HG03139 (cell line): ENCODE measurements at regions not wholly inside any gene's neighbourhood (a gene's known extent, or its start where the extent isn't known, plus 50 kb on each side); places are given as distances from the start of the nearest gene placed in this dataset.
"Not testable (repeated sequence)": the region's sequence is repeated elsewhere in the genome, so short reads cannot be mapped to it uniquely, and the experiment has no call there.

Source experiments
- ATAC-seq: cut with Tn5 transposase; IDR thresholded peaks from one replicate; pipeline ENCODE4 v1.9.1; 2021; ENCODE audit not compliant: unreplicated experiment

DNA sequence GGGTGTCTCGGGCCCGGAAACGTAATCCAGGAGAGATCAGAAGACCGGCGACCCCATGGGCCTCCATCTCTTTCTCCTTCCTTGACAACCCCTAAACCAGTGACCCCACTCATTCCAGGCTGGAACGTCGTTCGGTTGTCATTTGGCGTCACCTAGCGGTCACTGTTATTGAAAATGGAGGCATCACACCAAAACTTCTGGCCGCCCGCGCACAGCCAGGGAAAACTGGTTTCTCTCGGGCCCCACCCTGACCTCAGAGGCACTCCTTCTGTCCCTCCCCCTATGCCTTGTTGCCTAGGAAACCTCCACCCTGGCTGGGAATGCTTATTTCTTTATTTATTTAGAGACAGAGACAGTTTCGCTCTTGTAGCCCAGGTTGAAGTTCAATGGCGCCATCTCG is 2327.3 kb upstream of the TPTE start:
- not testable (repeated sequence) for ATAC-seq

DNA sequence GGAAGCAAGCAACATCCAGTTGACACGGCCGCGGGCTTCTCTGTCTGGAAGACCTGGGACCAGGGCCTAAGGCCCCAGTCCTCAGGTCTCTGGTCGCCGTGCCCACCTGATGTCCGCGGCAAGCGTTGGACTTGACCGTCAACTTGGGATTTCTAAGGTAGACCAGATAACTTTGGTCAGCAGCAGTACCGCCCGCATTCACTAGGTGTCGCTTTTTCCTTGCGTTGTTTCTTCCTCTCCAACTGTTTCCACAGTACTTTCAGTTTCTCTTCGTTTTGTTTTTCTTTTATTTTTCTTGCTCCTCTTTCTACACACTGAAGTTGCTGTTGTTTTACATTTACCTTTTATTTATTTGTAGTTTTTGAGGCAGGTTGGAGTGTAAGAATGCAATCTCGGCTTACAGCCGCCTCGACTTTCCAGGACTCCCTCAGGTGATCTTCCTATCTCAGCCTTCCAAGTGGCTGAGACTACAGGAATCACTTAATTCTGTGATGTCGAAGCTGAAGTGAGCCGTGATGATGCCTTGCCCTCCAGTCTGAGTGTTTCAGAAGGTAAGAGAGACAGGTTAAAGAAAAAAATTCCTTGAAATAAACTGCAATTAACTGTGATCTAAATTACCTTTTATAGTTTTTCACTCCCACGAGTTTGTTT is 2323.9 kb upstream of the TPTE start:
- ATAC-seq: not testable (repeated sequence)

DNA sequence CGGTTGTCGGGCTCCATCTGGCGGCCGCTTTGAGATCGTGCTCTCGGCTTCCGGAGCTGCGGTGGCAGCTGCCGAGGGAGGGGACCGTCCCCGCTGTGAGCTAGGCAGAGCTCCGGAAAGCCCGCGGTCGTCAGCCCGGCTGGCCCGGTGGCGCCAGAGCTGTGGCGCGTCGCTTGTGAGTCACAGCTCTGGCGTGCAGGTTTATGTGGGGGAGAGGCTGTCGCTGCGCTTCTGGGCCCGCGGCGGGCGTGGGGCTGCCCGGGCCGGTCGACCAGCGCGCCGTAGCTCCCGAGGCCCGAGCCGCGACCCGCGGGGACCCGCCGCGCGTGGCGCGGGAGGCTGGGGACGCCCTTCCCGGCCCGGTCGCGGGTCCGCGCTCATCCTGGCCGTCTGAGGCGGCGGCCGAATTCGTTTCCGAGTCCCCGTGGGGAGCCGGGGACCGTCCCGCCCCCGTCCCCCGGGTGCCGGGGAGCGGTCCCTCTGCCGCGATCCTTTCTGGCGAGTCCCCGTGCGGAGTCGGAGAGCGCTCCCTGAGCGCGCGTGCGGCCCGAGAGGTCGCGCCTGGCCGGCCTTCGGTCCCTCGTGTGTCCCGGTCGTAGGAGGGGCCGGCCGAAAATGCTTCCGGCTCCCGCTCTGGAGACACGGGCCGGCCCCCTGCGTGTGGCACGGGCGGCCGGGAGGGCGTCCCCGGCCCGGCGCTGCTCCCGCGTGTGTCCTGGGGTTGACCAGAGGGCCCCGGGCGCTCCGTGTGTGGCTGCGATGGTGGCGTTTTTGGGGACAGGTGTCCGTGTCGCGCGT is 2316.1 kb upstream of the TPTE start:
- not testable (repeated sequence) for ATAC-seq

DNA sequence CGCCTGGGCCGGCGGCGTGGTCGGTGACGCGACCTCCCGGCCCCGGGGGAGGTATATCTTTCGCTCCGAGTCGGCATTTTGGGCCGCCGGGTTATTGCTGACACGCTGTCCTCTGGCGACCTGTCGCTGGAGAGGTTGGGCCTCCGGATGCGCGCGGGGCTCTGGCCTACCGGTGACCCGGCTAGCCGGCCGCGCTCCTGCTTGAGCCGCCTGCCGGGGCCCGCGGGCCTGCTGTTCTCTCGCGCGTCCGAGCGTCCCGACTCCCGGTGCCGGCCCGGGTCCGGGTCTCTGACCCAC is 2315.5 kb upstream of the TPTE start:
- ATAC-seq: not testable (repeated sequence)

DNA sequence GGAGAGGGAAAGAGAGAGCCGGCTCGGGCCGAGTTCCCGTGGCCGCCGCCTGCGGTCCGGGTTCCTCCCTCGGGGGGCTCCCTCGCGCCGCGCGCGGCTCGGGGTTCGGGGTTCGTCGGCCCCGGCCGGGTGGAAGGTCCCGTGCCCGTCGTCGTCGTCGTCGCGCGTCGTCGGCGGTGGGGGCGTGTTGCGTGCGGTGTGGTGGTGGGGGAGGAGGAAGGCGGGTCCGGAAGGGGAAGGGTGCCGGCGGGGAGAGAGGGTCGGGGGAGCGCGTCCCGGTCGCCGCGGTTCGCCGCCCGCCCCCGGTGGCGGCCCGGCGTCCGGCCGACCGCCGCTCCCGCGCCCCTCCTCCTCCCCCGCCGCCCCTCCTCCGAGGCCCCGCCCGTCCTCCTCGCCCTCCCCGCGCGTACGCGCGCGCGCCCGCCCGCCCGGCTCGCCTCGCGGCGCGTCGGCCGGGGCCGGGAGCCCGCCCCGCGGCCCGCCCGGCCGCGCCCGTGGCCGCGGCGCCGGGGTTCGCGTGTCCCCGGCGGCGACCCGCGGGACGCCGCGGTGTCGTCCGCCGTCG is 2308.3 kb upstream of the TPTE start:
- ATAC-seq: not testable (repeated sequence)

DNA sequence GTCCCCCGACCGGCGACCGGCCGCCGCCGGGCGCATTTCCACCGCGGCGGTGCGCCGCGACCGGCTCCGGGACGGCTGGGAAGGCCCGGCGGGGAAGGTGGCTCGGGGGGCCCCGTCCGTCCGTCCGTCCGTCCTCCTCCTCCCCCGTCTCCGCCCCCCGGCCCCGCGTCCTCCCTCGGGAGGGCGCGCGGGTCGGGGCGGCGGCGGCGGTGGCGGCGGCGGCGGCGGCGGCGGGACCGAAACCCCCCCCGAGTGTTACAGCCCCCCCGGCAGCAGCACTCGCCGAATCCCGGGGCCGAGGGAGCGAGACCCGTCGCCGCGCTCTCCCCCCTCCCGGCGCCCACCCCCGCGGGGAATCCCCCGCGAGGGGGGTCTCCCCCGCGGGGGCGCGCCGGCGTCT is 2306.8 kb upstream of the TPTE start:
- not testable (repeated sequence) for ATAC-seq

DNA sequence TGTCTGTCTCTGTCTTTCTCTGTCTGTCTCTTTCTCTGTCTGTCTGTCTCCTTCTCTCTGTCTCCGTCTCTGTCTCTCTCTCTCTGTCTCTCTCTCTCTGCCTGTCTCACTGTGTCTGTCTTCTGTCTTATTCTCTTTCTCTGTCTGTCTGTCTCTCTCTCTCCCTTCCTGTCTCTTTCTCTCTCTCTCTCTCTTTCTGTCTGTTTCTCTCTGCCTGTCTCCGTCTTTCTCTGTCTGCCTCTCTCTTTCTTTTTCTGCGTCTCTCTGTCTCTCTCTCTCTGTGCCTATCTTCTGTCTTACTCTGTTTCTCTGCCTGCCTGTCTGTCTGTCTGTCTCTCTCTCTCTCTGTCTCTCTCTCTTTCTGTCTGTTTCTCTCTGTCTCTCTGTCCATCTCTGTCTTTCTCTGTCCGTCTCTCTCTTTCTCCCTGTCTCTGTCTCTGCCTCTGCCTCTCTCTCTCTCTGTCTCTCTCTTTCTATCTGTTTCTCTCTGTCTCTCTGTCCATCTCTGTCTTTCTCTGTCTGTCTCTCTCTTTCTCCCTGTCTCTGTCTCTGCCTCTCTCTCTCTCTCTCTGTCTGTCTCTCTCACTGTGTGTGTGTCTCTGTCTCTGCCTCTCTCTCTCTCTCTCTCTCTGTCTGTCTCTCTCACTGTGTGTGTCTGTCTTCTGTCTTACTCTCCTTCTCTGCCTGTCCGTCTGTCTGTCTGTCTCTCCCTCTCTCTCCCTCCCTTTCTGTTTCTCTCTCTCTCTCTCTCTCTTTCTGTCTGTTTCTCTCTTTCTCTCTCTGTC is 2291.8 kb upstream of the TPTE start:
- ATAC-seq: not testable (repeated sequence)

DNA sequence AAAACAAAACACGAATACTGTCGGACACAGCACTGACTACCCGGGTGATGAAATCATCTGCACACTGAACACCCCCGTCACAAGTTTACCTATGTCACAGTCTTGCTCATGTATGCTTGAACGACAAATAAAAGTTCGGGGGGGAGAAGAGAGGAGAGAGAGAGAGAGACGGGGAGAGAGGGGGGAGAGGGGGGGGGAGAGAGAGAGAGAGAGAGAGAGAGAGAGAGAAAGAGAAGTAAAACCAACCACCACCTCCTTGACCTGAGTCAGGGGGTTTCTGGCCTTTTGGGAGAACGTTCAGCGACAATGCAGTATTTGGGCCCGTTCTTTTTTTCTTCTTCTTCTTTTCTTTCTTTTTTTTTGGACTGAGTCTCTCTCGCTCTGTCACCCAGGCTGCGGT is 2290.1 kb upstream of the TPTE start:
- ATAC-seq: not testable (repeated sequence)

DNA sequence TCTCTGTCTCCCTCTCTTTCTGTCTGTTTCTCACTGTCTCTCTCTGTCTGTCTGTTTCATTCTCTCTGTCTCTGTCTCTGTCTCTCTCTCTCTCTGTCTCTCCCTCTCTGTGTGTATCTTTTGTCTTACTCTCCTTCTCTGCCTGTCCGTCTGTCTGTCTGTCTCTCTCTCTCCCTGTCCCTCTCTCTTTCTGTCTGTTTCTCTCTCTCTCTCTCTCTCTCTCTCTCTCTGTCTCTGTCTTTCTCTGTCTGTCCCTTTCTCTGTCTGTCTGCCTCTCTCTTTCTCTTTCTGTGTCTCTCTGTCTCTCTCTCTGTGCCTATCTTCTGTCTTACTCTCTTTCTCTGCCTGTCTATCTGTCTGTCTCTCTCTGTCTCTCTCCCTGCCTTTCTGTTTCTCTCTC is 2288.4 kb upstream of the TPTE start:
- ATAC-seq: not testable (repeated sequence)

DNA sequence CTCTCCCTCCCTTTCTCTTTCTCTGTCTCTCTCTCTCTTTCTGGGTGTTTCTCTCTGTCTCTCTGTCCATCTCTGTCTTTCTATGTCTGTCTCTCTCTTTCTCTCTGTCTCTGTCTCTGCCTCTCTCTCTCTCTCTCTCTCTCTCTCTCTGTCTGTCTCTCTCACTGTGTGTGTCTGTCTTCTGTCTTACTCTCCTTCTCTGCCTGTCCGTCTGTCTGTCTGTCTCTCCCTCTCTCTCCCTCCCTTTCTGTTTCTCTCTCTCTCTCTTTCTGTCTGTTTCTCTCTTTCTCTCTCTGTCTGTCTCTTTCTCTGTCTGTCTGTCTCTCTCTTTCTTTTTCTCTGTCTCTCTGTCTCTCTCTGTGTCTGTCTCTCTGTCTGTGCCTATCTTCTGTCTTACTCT is 2287.3 kb upstream of the TPTE start:
- not testable (repeated sequence) for ATAC-seq

DNA sequence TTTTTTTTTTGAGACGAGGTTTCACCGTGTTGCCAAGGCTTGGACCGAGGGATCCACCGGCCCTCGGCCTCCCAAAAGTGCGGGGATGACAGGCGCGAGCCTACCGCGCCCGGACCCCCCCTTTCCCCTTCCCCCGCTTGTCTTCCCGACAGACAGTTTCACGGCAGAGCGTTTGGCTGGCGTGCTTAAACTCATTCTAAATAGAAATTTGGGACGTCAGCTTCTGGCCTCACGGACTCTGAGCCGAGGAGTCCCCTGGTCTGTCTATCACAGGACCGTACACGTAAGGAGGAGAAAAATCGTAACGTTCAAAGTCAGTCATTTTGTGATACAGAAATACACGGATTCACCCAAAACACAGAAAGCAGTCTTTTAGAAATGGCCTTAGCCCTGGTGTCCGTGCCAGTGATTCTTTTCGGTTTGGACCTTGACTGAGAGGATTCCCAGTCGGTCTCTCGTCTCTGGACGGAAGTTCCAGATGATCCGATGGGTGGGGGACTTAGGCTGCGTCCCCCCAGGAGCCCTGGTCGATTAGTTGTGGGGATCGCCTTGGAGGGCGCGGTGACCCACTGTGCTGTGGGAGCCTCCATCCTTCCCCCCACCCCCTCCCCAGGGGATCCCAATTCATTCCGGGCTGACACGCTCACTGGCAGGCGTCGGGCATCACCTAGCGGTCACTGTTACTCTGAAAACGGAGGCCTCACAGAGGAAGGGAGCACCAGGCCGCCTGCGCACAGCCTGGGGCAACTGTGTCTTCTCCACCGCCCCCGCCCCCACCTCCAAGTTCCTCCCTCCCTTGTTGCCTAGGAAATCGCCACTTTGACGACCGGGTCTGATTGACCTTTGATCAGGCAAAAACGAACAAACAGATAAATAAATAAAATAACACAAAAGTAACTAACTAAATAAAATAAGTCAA is 2276.4 kb upstream of the TPTE start:
- peak; percentile 36 for ATAC-seq

DNA sequence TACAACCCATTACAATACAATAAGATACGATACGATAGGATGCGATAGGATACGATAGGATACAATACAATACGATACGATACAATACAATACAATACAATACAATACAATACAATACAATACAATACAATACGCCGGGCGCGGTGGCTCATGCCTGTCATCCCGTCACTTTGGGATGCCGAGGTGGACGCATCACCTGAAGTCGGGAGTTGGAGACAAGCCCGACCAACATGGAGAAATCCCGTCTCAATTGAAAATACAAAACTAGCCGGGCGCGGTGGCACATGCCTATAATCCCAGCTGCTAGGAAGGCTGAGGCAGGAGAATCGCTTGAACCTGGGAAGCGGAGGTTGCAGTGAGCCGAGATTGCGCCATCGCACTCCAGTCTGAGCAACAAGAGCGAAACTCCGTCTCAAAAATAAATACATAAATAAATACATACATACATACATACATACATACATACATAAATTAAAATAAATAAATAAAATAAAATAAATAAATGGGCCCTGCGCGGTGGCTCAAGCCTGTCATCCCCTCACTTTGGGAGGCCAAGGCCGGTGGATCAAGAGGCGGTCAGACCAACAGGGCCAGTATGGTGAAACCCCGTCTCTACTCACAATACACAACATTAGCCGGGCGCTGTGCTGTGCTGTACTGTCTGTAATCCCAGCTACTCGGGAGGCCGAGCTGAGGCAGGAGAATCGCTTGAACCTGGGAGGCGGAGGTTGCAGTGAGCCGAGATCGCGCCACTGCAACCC is 2275.6 kb upstream of the TPTE start:
- peak; percentile 71 for ATAC-seq

DNA sequence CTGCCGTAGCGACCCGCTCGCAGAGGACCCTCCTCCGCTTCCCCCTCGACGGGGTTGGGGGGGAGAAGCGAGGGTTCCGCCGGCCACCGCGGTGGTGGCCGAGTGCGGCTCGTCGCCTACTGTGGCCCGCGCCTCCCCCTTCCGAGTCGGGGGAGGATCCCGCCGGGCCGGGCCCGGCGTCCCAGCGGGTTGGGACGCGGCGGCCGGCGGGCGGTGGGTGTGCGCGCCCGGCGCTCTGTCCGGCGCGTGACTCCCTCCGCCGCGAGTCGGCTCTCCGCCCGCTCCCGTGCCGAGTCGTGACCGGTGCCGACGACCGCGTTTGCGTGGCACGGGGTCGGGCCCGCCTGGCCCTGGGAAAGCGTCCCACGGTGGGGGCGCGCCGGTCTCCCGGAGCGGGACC is 2269.7 kb upstream of the TPTE start:
- not testable (repeated sequence) for ATAC-seq

DNA sequence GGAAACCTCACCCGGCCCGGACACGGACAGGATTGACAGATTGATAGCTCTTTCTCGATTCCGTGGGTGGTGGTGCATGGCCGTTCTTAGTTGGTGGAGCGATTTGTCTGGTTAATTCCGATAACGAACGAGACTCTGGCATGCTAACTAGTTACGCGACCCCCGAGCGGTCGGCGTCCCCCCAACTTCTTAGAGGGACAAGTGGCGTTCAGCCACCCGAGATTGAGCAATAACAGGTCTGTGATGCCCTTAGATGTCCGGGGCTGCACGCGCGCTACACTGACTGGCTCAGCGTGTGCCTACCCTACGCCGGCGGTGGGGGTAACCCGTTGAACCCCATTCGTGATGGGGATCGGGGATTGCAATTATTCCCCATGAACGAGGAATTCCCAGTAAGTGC is 2266.3 kb upstream of the TPTE start:
- ATAC-seq: not testable (repeated sequence)

DNA sequence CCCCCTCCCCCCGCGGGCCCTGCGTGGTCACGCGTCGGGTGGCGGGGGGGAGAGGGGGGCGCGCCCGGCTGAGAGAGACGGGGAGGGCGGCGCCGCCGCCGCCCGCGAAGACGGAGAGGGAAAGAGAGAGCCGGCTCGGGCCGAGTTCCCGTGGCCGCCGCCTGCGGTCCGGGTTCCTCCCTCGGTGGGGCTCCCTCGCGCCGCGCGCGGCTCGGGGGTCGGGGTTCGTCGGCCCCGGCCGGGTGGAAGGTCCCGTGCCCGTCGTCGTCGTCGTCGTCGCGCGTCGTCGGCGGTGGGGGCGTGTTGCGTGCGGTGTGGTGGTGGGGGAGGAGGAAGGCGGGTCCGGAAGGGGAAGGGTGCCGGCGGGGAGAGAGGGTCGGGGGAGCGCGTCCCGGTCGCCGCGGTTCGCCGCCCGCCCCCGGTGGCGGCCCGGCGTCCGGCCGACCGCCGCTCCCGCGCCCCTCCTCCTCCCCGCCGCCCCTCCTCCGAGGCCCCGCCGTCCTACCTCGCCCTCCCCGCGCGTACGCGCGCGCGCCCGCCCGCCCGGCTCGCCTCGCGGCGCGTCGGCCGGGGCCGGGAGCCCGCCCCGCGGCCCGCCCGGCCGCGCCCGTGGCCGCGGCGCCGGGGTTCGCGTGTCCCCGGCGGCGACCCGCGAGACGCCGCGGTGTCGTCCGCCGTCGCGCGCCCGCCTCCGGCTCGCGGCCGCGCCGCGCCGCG is 2264.1 kb upstream of the TPTE start:
- not testable (repeated sequence) for ATAC-seq

DNA sequence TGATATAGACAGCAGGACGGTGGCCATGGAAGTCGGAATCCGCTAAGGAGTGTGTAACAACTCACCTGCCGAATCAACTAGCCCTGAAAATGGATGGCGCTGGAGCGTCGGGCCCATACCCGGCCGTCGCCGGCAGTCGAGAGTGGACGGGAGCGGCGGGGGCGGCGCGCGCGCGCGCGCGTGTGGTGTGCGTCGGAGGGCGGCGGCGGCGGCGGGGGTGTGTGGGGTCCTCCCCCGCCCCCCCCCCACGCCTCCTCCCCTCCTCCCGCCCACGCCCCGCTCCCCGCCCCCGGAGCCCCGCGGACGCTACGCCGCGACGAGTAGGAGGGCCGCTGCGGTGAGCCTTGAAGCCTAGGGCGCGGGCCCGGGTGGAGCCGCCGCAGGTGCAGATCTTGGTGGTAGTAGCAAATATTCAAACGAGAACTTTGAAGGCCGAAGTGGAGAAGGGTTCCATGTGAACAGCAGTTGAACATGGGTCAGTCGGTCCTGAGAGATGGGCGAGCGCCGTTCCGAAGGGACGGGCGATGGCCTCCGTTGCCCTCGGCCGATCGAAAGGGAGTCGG is 2261.2 kb upstream of the TPTE start:
- not testable (repeated sequence) for ATAC-seq
